ENCODE measurements at regions not wholly inside any gene's neighbourhood (a gene's known extent, or its start where the extent isn't known, plus 50 kb on each side); places are given as distances from the start of the nearest gene placed in this dataset.

DNA sequence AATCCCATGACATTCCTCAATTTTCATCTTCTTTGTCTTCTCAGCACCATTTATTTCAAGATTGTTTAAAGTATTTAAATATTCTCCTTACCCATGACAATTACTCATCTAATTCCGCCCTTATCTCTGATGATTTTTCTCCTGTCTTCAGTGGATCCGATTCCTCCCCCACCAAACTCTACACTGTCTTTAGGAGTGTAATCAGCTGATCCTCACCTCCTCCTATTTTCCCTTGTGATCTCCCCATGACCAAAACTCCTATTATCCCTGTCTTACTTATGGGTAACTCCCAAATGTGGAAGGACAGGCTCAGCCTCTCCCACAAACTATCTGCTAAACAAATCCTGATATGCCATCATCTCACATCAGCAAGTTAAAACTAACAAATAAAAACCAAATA, 335.3 kb upstream of the RUNX1 start:
- TF ChIP-seq ZFP3 (CRISPR knock-in tag; IDR thresholded peaks at IDR 0.05) (no peak), SNAI2 (CRISPR knock-in tag; IDR thresholded peaks at IDR 0.05) (no peak), ESRRG (CRISPR knock-in tag; IDR thresholded peaks at IDR 0.05) (no peak)
- TF ChIP-seq, protein P1, sequence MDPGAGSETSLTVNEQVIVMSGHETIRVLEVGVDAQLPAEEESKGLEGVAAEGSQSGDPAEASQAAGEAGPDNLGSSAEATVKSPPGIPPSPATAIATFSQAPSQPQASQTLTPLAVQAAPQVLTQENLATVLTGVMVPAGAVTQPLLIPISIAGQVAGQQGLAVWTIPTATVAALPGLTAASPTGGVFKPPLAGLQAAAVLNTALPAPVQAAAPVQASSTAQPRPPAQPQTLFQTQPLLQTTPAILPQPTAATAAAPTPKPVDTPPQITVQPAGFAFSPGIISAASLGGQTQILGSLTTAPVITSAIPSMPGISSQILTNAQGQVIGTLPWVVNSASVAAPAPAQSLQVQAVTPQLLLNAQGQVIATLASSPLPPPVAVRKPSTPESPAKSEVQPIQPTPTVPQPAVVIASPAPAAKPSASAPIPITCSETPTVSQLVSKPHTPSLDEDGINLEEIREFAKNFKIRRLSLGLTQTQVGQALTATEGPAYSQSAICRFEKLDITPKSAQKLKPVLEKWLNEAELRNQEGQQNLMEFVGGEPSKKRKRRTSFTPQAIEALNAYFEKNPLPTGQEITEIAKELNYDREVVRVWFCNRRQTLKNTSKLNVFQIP (CRISPR knock-in tag; IDR thresholded peaks at IDR 0.05; ENCODE audit: borderline replicate concordance, low read depth), result no peak
- TF ChIP-seq, protein P2, sequence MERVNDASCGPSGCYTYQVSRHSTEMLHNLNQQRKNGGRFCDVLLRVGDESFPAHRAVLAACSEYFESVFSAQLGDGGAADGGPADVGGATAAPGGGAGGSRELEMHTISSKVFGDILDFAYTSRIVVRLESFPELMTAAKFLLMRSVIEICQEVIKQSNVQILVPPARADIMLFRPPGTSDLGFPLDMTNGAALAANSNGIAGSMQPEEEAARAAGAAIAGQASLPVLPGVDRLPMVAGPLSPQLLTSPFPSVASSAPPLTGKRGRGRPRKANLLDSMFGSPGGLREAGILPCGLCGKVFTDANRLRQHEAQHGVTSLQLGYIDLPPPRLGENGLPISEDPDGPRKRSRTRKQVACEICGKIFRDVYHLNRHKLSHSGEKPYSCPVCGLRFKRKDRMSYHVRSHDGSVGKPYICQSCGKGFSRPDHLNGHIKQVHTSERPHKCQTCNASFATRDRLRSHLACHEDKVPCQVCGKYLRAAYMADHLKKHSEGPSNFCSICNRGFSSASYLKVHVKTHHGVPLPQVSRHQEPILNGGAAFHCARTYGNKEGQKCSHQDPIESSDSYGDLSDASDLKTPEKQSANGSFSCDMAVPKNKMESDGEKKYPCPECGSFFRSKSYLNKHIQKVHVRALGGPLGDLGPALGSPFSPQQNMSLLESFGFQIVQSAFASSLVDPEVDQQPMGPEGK (CRISPR knock-in tag; IDR thresholded peaks at IDR 0.05; ENCODE audit: borderline replicate concordance), result no peak

Data from SK-N-SH treated with all-trans-retinoic acid at 6 μM for 48 hours (cell line).